ENCODE measurements at regions not wholly inside any gene's neighbourhood (a gene's known extent, or its start where the extent isn't known, plus 50 kb on each side); places are given as distances from the start of the nearest gene placed in this dataset.

DNA sequence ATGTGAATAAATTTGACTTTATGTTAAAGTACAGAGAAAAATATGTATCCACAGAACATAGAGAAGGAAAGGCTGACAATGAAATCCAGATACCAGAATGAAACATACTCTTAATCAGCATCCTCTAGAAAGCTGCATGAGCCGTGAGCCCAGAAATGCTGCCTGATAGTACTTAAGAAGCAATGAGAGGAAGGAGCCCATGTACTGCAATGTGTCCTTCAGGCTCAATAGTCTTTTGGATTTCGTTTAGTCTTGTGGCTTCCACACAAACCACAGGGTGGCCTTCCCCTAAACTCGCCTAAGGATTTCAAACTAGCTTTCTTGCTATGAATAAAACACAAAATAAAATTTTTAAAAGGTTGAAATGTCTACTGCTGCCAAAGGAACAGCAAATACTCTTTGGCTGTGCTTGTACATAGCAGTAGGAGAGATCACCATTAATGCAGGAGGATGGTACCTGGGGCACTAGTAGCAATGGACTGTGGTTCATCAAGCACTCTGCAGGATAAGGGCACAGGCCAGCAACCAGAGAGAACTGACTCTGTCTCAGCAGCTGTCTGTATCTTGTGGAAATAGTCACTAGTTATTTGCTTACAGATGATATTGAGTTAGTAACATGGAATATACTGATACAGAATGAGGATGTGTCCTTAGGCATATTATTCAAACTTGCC lies 988.3 kb upstream of the LRFN5 start:
- H3K4me1 Mint-ChIP-seq, result no peaks in the 10 kb centered on the region
- no peaks in the 10 kb centered on the region for H3K27me3 Mint-ChIP-seq (ENCODE audit: low read depth)
- TF ChIP-seq, protein P1, sequence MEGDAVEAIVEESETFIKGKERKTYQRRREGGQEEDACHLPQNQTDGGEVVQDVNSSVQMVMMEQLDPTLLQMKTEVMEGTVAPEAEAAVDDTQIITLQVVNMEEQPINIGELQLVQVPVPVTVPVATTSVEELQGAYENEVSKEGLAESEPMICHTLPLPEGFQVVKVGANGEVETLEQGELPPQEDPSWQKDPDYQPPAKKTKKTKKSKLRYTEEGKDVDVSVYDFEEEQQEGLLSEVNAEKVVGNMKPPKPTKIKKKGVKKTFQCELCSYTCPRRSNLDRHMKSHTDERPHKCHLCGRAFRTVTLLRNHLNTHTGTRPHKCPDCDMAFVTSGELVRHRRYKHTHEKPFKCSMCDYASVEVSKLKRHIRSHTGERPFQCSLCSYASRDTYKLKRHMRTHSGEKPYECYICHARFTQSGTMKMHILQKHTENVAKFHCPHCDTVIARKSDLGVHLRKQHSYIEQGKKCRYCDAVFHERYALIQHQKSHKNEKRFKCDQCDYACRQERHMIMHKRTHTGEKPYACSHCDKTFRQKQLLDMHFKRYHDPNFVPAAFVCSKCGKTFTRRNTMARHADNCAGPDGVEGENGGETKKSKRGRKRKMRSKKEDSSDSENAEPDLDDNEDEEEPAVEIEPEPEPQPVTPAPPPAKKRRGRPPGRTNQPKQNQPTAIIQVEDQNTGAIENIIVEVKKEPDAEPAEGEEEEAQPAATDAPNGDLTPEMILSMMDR (conservative IDR thresholded peaks at IDR 0.05), result no peak
- no peaks in the 10 kb centered on the region for H3K36me3 Mint-ChIP-seq (ENCODE audit: low read depth)
- H3K9me3 Mint-ChIP-seq, result no peaks in the 10 kb centered on the region
- H3K4me3 Mint-ChIP-seq, result no peak overlapping the region
- no peak overlapping the region for H3K27ac Mint-ChIP-seq (ENCODE audit: unreplicated experiment)
- DNase-seq (ENCODE audit: low read depth, low spot score), result no peak

DNA sequence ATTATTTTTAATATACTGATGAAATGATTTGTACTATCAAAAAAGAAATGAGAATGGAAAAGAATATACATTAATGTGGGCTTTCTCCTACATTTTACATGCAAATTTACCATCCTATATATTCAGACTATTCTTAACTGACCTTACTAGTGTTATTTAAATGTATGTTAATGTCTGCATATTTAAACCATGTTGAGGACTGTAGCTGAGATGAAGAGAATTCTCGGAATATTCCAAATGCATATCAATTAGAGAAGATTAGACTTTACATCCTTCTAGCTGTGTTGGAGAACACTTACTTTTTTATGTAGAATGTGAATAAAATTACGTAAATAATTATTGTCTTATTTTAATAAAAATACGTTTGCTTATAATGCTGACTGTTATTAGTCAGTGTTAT lies 990.1 kb upstream of the LRFN5 start:
- H3K4me1 Mint-ChIP-seq, result no peaks in the 10 kb centered on the region
- H3K4me3 Mint-ChIP-seq, result no peak overlapping the region
- H3K9me3 Mint-ChIP-seq, result no peaks in the 10 kb centered on the region
- H3K27me3 Mint-ChIP-seq (ENCODE audit: low read depth), result no peaks in the 10 kb centered on the region
- no peak for DNase-seq (ENCODE audit: low read depth, low spot score)
- H3K36me3 Mint-ChIP-seq (ENCODE audit: low read depth), result no peaks in the 10 kb centered on the region
- TF ChIP-seq, protein P1 (conservative IDR thresholded peaks at IDR 0.05), result no peak
- H3K27ac Mint-ChIP-seq (ENCODE audit: unreplicated experiment), result no peak overlapping the region

DNA sequence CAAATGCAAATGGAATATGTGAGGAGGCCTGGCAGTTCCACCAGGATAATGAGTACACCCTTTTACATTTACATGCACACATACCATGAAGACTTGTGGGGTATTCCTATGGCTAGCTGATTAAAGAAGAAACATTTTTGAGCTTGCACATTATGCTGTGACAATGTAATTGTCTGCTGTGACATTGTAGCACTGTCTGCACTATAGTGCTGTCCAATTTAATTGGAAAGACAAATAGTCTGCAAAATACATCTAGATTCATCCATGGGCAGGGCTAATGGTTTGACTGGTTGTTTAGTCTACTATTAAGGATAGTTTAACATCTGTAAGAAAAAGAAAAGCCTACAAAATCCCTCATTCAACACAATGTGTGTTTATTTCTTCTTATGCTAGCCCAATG lies 1005.6 kb upstream of the LRFN5 start:
- H3K27ac Mint-ChIP-seq (ENCODE audit: unreplicated experiment), result no peak overlapping the region
- H3K27me3 Mint-ChIP-seq (ENCODE audit: low read depth), result no peaks in the 10 kb centered on the region
- H3K9me3 Mint-ChIP-seq, result no peaks in the 10 kb centered on the region
- no peaks in the 10 kb centered on the region for H3K4me1 Mint-ChIP-seq
- H3K4me3 Mint-ChIP-seq, result no peak overlapping the region
- DNase-seq (ENCODE audit: low read depth, low spot score), result no peak
- no peaks in the 10 kb centered on the region for H3K36me3 Mint-ChIP-seq (ENCODE audit: low read depth)
- TF ChIP-seq, protein P1 (conservative IDR thresholded peaks at IDR 0.05), result no peak

DNA sequence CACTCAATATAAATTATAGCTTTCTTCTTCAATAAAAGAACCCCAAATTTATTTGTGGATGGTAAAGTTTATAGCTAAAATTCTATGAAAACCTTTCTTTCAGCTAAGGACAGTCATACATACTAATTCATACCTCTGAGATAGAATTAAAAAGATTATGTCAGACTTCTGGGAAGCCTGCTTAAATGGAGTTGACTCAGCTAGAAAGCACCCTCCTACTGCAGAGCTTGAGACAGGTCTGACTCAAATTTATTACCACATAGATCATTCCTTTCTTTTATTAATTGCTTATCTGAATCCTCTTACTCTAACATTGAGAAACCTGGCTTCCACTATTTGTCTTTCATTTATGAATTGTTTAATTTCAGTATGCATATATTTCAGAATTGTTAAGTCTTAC lies 1007.0 kb upstream of the LRFN5 start:
- Mint-ChIP-seq H3K4me1 (no peaks in the 10 kb centered on the region), H3K27ac (ENCODE audit: unreplicated experiment) (no peak overlapping the region), H3K9me3 (no peaks in the 10 kb centered on the region), H3K4me3 (no peak overlapping the region), H3K36me3 (ENCODE audit: low read depth) (no peaks in the 10 kb centered on the region), H3K27me3 (ENCODE audit: low read depth) (no peaks in the 10 kb centered on the region)
- DNase-seq (ENCODE audit: low read depth, low spot score), result no peak
- TF ChIP-seq, protein P1 (conservative IDR thresholded peaks at IDR 0.05), result no peak

DNA sequence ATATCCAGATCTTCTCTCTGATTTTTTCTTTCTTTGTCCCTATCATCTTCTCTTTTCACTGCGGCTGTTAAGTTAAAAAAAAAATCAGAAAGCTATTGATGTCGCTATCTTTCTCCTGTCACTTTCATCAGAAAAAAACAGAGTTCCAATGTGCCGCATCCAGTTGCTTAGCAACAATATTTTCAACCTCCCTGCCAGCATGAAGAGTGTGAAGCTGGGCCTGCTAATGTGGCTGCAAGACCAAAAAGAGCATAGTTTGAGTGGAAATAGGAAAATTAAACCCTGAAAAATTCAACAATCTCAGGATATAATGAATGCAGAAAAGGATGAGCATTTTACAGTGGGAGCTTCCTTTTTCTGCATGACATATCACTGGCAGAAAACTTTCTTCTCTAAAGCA lies 1025.4 kb upstream of the LRFN5 start:
- DNase-seq (ENCODE audit: low read depth, low spot score), result no peak
- H3K4me3 Mint-ChIP-seq, result no peak overlapping the region
- H3K27me3 Mint-ChIP-seq (ENCODE audit: low read depth), result no peaks in the 10 kb centered on the region
- H3K4me1 Mint-ChIP-seq, result peaks cover 5% of the 10 kb centered on the region
- TF ChIP-seq, protein P1 (conservative IDR thresholded peaks at IDR 0.05), result no peak
- no peaks in the 10 kb centered on the region for H3K36me3 Mint-ChIP-seq (ENCODE audit: low read depth)
- no peaks in the 10 kb centered on the region for H3K9me3 Mint-ChIP-seq
- no peak overlapping the region for H3K27ac Mint-ChIP-seq (ENCODE audit: unreplicated experiment)

Data from neural crest cell (in vitro differentiated cells).